T follicular helper cell (primary cell): ENCODE measurements at regions not wholly inside any gene's neighbourhood (a gene's known extent, or its start where the extent isn't known, plus 50 kb on each side); places are given as distances from the start of the nearest gene placed in this dataset.

ENCODE experiments used
- DNase-seq: peaks from one replicate; pipeline ENCODE4 v3.0.0-alpha.2; 2020; ENCODE audit warnings: low read depth

DNA sequence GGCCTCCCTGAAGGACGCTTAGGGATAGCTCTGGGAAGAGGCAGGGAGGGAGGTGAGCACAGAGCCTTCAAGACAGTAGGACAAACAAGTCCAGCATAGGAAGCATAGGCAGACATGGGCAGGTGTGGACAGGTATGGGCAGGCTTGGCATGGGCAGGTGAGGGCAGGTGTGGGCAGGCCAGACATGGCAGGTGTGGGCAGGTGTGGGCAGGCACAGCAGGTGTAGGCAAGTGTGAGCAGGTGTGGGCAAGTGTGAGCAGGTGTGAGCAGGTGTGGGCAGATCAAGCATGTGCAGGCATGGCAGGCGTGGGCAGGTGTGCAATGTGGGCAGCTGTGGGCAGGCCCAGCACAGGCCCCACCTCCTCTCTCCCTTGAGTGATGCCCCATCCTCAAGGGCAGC, 148.8 kb upstream of the ZMIZ1 start:
- no peak for DNase-seq

DNA sequence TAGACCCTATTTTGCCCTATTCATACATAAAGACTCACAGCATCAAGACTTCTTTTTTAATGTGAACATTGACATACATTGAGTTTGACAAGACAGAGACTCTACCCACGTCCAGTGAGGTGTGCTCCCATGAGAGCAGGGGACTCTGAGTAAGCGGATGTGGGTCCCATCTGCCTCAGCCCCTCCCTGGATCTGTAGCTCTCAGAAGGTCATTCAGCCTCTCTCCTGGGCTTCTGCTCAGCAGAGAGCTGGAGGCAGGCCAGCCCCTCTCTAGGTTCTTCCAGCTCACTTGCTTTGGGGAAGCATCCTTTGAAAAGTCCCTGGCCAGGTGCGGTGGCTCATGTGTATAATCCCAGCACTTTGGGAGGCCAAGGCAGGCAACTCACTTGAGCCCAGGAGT, 146.9 kb upstream of the ZMIZ1 start:
- DNase-seq = no peak

DNA sequence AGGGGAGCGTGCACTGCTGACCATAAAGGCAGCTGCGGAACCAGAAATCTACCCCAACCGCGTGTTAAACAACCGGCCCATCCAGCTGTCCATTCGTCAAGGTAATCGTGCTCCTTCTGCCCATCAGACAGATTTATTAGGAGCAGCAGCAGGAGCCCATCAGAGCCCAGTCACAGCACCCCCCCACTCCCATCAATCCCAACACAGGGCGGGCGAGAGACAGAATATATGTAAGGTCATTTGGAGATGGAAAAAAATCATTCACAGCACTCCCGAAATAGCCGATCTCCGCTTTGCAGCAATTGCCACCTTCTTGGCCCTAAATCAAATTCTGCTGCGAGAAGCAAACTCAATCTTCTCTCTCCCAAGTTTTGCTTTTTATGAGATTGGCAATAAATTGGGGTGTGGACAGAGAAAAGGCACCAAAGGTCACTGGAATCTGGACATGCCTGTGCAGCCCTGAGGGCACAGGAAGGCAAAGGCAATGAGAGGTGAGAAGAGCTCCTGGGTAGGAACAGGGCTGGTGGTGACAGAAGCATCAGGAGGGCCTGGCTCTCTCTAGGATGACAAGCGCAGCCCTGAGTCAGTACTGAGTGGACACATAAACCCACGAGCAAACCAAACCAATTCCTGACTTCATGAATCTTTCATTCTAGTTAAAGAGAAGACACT, 145.0 kb upstream of the ZMIZ1 start:
- DNase-seq = no peak

DNA sequence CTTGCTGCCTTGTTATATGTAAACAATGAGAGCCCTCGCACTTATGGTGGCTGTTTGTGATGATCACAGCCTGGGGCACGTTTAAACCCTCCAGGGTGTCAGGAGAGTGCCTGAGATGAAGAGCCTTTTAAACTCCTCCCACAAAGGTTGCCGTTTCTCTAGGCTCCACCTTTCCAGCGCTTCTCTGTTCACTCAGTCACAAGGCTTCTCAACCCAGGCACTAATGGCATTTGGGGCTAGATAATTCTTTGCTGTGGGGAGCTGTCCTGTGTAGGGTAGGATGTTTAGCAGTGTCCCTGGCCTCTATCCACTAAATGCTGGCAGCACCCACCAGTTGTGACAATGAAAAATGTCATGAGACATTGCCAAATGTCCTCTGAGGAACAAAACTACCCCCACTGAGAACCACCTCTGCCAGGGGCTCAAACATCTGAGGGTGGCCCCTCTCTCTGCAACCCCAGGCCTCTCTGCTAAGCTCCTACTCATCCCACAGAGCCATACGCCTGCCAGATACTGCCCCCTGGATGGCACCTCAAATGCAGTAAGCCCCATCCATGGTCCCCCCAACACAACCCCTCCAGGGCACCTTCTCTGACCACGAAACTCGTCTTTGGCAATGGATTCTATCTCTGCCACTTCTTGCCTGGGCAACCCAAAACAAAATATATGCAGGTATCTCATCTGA, 144.3 kb upstream of the ZMIZ1 start:
- no peak for DNase-seq

DNA sequence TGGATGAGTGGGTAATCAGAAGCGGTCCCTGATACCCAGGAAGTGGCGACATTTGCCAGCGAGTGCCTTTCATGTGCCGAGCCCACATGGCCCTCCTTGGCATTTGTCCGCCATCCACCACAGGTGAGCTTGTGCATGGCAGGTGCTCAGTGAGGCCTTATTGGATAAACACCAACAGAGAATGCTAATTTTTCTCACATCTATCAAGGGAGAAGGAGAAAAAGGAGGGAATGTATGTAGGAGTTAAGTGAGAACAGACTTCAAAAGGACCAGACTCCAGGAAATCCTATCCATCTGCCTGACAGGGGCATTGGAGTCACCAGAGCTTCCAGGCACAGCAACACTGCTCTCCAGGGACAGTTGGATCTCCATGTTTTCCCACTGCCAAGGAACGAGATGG, 143.5 kb upstream of the ZMIZ1 start:
- DNase-seq = no peak

DNA sequence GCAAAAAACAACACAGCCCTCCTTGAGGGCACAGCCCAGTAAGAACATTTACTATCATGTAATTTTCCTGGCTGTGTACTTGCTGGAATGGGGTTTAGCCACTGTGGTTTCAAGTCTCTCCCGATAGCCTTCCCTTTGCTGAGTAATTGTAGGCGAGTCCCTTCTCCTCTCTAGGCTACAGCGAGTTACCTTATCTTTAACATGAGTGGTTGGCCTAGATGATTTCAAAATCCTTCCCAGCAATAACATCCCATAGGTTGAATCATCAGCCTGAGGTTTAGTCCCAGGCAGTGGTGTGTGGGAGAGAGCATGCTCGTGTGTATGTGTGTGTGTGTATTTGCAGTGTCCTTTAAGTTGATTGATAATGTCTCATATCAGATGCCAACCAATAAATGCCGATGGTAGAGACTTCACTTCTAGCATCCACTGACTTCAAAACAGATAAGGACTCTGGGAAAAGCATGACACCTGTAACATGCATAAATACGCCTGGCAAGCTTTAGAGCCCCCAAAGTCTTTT, 142.9 kb upstream of the ZMIZ1 start:
- DNase-seq = no peak

DNA sequence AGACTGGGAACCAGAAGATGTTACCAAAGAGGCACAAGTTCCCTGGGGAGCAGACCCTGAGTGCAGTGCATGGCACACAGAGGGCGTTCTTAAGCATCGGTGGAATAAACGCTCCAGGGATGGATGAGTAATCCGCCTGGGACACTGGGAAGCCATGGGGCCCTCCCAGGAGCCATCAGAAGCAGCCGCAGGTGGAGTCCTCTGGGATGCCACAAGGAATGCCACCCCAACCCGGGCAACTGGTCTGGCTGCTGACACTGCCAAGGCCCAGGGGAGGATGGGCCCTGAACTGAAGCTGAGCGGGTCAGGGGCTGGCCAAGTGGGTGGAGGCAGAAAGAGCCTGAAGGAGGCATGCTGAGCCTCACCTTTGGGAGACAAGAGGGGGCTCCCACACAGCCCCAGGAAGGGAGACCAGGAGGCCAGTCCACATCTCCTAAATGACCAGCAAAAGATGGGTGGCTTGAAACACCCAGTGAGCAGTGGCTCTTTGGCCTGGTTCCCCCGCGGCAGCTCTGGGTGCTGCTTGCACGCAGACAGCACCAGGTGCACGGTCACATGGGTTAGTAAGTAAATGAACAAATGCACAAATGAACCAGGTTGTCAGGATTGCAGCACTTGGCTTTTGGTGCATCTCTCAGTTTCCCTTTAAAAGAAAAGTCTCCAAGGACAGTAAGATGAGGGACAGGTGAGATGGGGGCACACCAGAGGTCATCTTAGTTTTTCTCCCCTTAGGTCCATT, 141.3 kb upstream of the ZMIZ1 start:
- no peak for DNase-seq

DNA sequence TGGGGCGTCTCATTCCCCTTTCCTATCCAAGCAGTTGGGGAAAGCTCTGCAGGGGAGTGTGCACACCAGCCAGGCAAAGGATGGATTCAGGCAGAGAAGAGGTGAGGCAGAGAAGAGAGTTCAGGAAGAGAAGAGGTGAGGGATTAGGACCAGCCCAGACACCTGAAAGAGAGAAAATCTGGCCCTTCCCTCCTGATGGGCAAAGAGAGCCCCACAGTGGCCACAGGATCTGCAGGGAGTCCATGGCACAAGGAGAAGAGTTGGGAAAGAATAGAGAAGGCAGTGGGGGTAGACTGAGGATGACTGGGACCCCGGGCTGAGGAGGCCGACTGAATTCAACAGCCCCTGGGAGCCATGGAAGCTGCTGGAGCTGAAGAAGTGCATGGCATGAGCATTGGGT, 140.4 kb upstream of the ZMIZ1 start:
- no peak for DNase-seq

DNA sequence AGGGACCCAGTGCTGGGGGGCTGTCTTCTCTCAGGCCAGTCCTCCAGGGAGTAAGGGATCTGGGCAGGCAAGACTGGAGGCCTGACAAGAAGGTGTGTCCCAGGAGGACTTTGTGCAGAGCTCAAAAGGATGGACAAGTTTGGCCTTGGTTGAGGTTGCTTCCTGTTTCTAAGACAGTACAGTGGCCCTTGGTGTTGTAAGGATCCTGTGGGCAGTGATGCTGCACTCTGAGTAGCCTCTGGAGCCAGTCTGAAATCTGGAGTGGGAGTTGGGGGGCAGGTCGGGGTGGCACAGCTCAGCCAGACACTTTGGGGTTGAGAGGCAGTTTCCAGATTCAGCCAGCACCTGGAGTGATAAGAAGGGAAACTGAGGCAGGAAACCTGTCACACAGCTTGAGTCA, 139.2 kb upstream of the ZMIZ1 start:
- DNase-seq = no peak

DNA sequence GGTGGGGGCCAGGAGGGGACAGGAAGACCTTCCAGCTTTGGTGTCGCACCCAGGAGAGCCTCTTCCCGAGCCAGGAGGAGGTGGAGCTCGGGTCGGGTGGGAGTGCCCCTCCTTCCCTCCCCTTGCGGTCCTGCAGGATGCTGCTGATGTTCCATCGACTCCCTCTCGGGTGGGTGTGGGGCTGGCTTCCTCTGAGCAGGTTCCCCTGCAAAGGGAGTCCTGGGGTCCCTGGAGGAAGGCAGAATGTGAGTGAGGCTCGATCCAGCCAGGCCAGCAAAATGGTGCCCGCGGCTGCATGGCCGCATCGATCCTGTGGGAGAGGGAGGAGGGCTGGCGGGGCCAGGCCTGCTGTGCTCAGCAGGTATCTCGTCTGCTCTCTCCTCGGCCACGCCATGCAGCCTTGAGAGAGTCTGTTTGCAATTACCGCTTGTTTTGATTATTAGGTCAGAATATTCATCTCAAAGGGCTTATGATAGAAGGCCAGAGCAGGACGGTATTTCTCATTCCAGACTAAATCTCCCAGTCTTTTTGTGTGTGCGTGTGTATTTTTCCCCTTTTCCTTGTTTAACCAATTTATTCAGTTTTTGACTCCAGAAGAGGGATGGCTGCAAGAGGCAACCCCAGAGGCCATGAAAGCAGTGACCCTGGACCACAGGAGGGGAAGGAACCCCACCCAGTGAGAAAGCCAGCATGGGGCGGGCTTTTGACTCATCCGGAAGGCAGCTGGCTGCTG, 137.3 kb upstream of the ZMIZ1 start:
- no peak for DNase-seq

DNA sequence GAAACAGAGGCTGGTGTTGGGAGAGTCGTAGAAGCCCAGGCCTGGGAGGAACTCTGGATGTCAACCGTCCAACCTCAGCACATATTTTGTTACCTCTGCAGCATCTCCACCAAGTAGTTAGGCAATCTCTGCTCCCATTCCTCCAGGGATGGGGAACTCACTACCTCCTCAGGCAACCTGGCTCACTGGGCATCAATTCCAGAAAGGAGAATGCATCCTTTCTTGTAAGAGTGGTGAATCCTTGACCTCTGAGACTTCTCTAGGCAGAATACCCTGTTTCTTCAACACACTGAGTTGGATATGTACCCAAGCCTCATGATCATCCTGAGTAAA, 136.7 kb upstream of the ZMIZ1 start:
- DNase-seq = no peak

DNA sequence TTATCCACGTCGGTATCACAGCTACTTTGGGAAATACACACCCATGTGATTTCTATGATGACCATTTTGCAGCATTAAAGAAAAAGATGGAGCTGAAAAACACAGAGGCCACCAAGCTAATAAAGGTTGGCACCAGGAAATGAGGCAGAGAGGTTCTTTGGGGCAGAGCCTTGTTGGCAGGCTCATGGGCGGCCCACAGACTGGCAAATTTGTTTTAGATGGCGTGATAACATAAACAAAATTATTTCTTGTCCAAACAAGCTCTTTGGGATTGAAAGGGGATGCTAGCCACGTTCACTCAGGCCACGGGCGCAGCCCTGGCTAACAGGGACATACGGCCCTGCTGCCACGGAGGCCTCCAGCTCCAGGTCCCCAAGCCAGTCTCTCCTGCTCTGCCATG, 135.9 kb upstream of the ZMIZ1 start:
- no peak for DNase-seq

DNA sequence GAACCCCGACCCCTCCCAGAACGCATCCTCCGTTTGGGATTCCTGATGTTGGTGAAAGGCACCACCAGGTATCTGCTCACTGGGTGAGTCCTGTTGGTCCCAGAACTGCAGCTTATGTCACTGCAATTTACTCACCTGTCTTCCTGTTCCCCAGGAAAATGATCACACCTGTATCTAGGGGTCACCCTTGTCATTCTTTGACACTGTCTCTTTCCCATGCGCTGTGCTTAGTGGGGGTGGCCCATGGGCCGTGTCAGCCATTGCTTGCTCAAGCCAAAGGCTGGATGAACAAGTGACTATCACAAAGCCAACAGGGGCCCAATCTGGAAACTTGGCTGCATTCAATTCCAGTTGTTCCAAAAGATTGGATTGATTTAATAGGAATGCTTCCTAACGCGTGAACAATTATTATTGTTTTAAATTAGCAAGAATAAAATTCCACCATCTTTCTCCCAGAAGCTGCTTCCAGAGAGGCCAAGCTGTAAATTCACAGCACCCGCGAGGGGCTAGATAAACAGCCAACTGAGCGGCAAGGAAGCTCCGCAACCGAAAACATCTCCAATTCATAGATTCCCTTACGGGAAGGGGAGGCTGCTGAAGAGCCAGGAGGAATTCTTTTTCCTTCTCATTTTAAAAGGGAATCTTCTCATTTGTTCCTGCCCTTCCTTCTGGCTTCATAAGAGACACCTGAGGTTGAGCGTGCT, 134.8 kb upstream of the ZMIZ1 start:
- DNase-seq = no peak

DNA sequence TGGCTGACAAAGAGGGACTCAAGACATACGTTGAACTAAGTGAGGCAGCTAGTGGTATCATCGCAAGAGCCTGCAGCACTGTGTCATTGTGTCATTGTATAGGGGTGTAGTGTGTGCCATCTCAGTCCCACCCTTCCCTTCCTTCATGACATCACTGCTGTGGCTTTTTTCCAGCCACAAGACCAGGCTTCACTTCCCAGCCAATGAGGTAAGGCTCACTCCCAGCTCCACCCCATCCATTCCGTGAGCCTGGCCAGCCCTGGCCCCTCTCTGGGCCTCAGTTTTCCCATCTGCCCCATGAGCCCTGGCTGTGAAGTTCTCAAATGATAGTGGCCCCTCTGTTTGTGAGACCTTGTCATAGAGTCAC, 134.3 kb upstream of the ZMIZ1 start:
- DNase-seq = no peak

DNA sequence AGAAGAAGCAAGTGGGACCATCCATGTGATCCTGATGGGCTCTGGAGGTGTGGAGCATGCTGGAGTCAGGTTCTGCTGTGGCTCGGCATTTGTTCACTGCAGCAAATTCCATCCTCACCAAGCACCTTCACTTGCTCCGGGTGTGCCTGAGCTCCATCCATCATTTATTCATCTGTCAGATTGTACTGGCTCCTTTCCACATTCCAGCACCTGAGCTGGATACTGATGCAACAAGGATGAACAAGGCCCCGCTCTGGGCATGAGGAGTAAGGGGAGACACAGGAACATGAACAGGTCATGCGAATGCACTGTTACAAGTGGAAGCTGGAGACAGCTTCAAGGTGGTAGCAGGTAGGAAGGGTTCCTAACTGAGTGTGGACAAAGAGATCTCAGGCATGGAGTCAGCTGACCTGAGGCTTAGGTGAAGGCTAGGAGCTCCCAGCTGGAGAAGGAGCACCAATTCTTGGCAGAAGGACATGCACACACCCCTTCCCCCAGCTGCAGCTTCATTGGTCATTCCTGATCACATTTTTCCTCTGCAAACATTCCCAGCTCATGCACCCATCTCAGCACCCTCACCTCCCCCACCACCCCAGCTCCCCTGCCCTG, 133.7 kb upstream of the ZMIZ1 start:
- no peak for DNase-seq

DNA sequence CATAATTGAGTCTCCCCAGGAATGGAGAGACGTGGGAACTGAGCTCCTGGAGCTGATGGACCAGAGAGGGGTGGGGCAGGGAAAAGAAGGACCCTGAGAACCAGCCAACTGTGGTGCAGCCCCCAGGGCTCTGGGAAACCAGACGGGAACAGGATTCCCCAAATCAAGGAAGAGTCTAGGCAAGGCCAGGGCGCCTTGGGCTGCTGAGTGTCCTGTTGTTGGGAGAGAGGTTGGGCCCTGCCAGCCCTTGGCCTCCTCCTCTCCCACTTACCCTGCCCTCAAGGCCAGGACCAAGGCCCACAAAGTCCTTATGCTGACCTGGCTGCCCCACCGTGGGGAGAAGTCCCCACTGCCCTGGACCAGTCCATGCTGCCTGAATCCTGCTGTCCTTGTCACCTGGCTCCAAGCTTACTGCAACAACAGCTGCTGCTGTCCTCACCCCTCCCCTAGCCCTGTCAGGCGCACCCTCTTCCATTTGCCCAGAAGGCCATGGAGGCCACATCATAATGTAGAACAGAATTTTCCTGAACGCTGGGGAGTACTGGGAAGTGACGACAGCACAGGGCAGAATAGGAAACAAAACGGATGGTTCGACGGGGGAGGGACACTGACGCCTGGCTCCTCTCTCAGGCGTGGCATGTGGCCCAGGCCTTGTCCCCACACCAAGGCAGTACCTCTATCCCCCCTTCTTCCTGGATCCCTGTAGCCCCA, 132.9 kb upstream of the ZMIZ1 start:
- no peak for DNase-seq

DNA sequence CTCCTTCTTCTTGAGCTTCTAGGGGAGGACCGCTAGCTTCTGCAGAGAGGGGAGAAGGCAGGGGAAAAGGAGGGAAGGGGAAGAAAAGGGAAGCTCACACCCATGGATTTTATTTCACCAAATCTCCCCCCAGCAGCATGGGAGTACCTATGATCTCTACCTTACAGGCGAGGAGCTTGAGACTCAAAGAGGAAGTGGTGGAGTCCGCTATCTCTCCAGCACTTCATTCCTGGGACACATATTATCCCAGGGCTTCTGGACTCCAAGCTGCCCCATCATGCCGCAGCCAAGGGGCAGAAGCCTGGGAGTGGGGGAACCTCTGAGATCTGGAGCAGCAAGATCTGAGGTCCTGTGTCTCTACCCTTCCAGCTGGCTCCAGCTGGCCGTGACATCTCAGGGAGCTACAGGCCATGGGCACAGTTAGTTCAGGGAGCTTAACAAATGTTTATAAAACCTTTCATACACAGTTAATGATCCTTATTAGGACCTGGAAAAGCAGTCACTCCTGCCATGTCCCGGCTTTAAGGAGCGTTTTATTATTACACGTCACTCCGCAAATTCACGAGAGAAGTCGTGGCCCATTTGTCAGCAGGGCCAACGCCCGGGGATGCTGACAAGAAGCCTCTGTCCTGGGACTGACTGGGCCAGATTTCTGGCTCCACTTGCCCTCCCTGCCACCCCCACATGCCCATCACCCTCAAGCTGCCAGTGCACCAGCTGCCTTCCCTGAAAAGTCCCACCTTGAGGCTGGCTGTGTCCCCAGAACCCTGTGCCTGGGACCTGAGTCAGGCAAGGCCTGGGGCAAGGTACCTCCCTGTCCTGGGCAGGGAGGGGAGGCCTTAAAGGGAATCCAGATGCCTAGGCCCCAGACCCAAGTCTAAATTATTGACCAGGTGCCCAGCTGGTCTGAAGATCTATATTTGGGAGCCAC, 132.1 kb upstream of the ZMIZ1 start:
- no peak for DNase-seq

DNA sequence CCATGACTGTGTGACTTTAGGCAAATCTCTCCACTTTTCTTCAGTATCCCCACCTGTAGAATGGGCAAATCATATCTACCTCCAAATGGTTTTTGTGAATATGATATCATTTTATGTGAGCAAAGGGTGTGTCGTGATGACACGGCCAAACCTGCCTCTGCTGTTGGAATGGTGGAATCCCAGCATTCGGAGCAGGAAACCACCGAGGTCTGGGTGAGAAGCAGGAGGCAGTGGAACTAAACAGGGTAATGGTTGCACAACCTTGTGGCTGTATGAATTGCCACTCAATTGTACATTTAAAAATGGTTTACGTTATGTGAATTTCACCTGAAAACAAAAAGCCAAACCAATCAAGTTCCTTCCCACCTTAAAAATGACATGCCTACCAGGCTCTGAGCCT, 131.4 kb upstream of the ZMIZ1 start:
- DNase-seq = no peak

DNA sequence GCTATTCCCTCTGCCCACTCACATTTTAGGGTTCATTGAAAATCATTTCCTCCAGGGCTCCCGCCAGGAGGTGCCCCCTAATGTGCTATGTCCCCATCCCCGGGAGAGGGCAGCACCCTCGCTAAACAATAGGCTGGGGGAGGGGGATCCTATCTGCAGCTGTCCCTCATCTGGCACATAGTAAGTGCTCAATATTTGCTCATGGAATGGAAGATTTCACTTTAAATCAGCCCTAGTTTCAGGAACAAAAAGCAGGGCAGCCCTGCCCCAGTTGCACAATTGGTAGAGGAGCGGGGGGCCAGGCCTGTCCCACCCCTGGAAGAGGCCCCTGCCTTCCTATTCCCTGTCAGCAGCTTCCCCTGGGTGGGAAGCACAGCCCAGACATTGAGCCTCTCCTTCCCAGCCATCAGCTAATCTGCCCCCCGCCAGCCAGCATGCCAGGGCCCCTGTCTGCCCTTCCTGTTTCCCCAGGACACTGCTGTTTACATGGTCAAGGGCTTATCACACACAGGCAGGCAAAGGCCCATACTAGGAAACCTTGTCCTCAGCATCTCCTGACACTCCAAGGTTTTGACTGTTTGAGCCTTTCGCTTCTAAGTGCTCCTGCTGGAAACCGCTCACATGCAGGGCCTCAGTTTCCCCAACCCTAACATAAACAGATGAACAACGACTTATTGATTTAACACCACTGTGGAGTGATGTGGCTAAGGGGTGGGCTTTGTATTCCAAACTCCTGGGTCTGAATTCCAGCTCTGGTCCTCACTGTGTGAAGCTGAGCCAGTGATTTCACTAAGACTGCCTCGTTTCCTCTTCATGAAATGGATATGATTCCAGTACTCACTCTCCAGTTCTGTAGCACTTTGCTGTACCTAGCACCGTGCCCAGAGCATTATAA, 130.7 kb upstream of the ZMIZ1 start:
- DNase-seq = no peak
